ENCODE measurements at regions not wholly inside any gene's neighbourhood (a gene's known extent, or its start where the extent isn't known, plus 50 kb on each side); places are given as distances from the start of the nearest gene placed in this dataset.

DNA sequence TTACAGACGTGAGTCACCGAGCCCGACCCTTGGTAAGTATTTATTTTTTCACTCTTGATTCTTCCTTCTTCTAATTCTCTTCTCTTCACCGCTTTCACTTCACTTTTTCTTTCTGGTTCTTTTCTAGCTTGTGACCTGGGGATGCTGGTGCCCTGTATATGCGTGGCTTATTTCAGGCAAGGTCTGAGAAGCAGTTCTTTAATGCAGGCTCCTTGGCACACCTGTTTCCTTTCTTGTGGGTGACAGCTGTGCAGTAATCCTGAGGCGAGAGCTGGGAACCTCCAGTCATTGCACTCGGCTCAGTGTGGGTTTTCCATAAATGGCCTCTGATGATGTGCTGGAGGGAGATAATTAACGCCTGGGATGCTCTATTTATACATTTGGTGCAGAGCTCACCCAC lies 193.8 kb downstream of the TSN start:
- TF ChIP-seq, protein P1, sequence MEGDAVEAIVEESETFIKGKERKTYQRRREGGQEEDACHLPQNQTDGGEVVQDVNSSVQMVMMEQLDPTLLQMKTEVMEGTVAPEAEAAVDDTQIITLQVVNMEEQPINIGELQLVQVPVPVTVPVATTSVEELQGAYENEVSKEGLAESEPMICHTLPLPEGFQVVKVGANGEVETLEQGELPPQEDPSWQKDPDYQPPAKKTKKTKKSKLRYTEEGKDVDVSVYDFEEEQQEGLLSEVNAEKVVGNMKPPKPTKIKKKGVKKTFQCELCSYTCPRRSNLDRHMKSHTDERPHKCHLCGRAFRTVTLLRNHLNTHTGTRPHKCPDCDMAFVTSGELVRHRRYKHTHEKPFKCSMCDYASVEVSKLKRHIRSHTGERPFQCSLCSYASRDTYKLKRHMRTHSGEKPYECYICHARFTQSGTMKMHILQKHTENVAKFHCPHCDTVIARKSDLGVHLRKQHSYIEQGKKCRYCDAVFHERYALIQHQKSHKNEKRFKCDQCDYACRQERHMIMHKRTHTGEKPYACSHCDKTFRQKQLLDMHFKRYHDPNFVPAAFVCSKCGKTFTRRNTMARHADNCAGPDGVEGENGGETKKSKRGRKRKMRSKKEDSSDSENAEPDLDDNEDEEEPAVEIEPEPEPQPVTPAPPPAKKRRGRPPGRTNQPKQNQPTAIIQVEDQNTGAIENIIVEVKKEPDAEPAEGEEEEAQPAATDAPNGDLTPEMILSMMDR (IDR thresholded peaks at IDR 0.05), result no peak
- TF ChIP-seq EZH2phosphoT487 (IDR thresholded peaks at IDR 0.05) (no peak), EZH2 (IDR thresholded peaks at IDR 0.05) (no peak)

All from neural progenitor cell (in vitro differentiated cells).